ENCODE measurements at regions not wholly inside any gene's neighbourhood (a gene's known extent, or its start where the extent isn't known, plus 50 kb on each side); places are given as distances from the start of the nearest gene placed in this dataset.

GRCh38 chr19:42662712-42663111 lies 68.0 kb upstream of the CEACAM8 start:
- Histone ChIP-seq H3K36me3 (replicated peaks) (no peaks in the 10 kb centered on the region), H3K27ac (no peak overlapping the region), H3K4me3 (ENCODE audit: low read depth, low read length) (no peak overlapping the region), H3K27me3 (replicated peaks) (no peaks in the 10 kb centered on the region)
- no peak for DNase-seq
- in situ Hi-C loops (cut with HindIII; ENCODE audit: low pct_ligation_motif_present, low sequenced_read_pairs), result no loop called here
- no peak for TF ChIP-seq CTCF (IDR thresholded peaks at IDR 0.05; ENCODE audit: low read depth, low read length, missing control alignments)

- DNase-seq, result no peak
- H3K36me3 ChIP-seq (replicated peaks), result no peaks in the 10 kb centered on the region
- in situ Hi-C loops (cut with HindIII; ENCODE audit: low pct_ligation_motif_present, low sequenced_read_pairs), result no loop called here
- no peak for TF ChIP-seq CTCF (IDR thresholded peaks at IDR 0.05; ENCODE audit: low read depth, low read length, missing control alignments)
- H3K4me3 ChIP-seq (ENCODE audit: low read depth, low read length), result no peak overlapping the region
- H3K27ac ChIP-seq, result no peak overlapping the region
- H3K27me3 ChIP-seq (replicated peaks), result no peaks in the 10 kb centered on the region
These were observed 65.6 kb upstream of the CEACAM8 start for GRCh38 chr19:42660353-42660752.

GRCh38 chr19:42658076-42658475 lies 63.4 kb upstream of the CEACAM8 start:
- Histone ChIP-seq H3K27me3 (replicated peaks) (no peaks in the 10 kb centered on the region), H3K36me3 (replicated peaks) (no peaks in the 10 kb centered on the region), H3K27ac (no peak overlapping the region), H3K4me3 (ENCODE audit: low read depth, low read length) (no peak overlapping the region)
- no peak for TF ChIP-seq CTCF (IDR thresholded peaks at IDR 0.05; ENCODE audit: low read depth, low read length, missing control alignments)
- in situ Hi-C loops (cut with HindIII; ENCODE audit: low pct_ligation_motif_present, low sequenced_read_pairs), result no loop called here
- DNase-seq, result no peak

- TF ChIP-seq CTCF (IDR thresholded peaks at IDR 0.05; ENCODE audit: low read depth, low read length, missing control alignments), result no peak
- Histone ChIP-seq H3K4me3 (ENCODE audit: low read depth, low read length) (no peak overlapping the region), H3K27ac (no peak overlapping the region), H3K27me3 (replicated peaks) (no peaks in the 10 kb centered on the region), H3K36me3 (replicated peaks) (no peaks in the 10 kb centered on the region)
- DNase-seq, result peak; percentile 2
- in situ Hi-C loops (cut with HindIII; ENCODE audit: low pct_ligation_motif_present, low sequenced_read_pairs), result no loop called here
These were observed 62.8 kb upstream of the CEACAM8 start for GRCh38 chr19:42657556-42657955.

GRCh38 chr19:42655748-42656147 lies 61.0 kb upstream of the CEACAM8 start:
- Histone ChIP-seq H3K4me3 (ENCODE audit: low read depth, low read length) (no peak overlapping the region), H3K36me3 (replicated peaks) (no peaks in the 10 kb centered on the region), H3K27ac (no peak overlapping the region), H3K27me3 (replicated peaks) (no peaks in the 10 kb centered on the region)
- DNase-seq, result no peak
- TF ChIP-seq CTCF (IDR thresholded peaks at IDR 0.05; ENCODE audit: low read depth, low read length, missing control alignments), result no peak
- in situ Hi-C loops (cut with HindIII; ENCODE audit: low pct_ligation_motif_present, low sequenced_read_pairs), result no loop called here

DNA sequence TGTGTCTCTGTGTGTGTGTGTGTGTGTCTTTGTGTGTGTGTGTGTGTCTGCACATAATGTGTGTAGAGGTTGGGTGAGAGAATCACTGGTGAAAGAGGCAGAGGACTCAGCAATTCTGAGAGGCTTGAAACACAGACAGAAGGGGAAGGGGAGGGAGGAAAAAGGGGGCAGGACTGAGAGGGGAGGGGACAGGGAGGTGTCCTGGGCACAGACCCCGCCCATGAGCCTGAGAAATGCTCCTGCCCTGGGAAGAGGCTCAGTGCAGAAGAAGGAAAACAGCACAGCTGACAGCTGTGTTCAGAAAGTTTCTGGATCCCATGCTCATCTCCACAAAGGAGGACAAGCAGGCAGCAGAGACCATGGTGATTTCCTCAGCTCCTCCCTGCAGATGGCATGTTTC lies 59.1 kb upstream of the CEACAM8 start:
- no peak for TF ChIP-seq CTCF (IDR thresholded peaks at IDR 0.05; ENCODE audit: low read depth, low read length, missing control alignments)
- Histone ChIP-seq H3K27ac (no peak overlapping the region), H3K4me3 (ENCODE audit: low read depth, low read length) (no peak overlapping the region), H3K27me3 (replicated peaks) (no peaks in the 10 kb centered on the region), H3K36me3 (replicated peaks) (no peaks in the 10 kb centered on the region)
- no peak for DNase-seq
- in situ Hi-C loops (cut with HindIII; ENCODE audit: low pct_ligation_motif_present, low sequenced_read_pairs), result no loop called here
